KMS-11 (cell line): ENCODE measurements at regions not wholly inside any gene's neighbourhood (a gene's known extent, or its start where the extent isn't known, plus 50 kb on each side); places are given as distances from the start of the nearest gene placed in this dataset.

ENCODE experiments used
- H2AFZ ChIP-seq: fragments of 200-600 bp; sonication (generic); 2 replicates; pipeline ENCODE4 v1.6.1; 2016; ENCODE audit warnings: antibody characterized with exemption, mixed run types, low read depth
- H3K27ac ChIP-seq: fragments of 200-600 bp; sonication (generic); 2 replicates; pipeline ENCODE4 v1.6.1; 2016; ENCODE audit warnings: mild to moderate bottlenecking, mixed run types
- H3K27me3 ChIP-seq: fragments of 200-600 bp; sonication (generic); 2 replicates; pipeline ENCODE4 v1.6.1; 2017; ENCODE audit warnings: mild to moderate bottlenecking, low read depth, mixed run types, moderate library complexity; ENCODE audit not compliant: insufficient read depth
- H3K36me3 ChIP-seq: fragments of 200-600 bp; sonication (generic); 2 replicates; pipeline ENCODE4 v1.6.1; 2017; ENCODE audit warnings: mild to moderate bottlenecking, mixed run types; ENCODE audit not compliant: insufficient read depth
- H3K4me1 ChIP-seq: fragments of 200-600 bp; sonication (generic); 2 replicates; pipeline ENCODE4 v1.6.1; 2016; ENCODE audit warnings: mild to moderate bottlenecking, low read depth, mixed run types; ENCODE audit not compliant: poor library complexity, severe bottlenecking
- H3K4me2 ChIP-seq: fragments of 200-600 bp; sonication (generic); 2 replicates; pipeline ENCODE4 v1.7.0; 2016; ENCODE audit warnings: mild to moderate bottlenecking, mixed run types
- H3K4me3 ChIP-seq: fragments of 200-600 bp; sonication (generic); IDR thresholded peaks from 2 replicates; pipeline ENCODE4 v1.6.1; 2017; ENCODE audit warnings: low read depth, low read length, mixed read lengths; ENCODE audit not compliant: insufficient read depth
- H3K79me2 ChIP-seq: fragments of 200-600 bp; sonication (generic); 2 replicates; pipeline ENCODE4 v1.6.1; 2016; ENCODE audit warnings: low read depth, mixed run types; ENCODE audit not compliant: insufficient read depth
- H3K9ac ChIP-seq: fragments of 200-600 bp; sonication (generic); 2 replicates; pipeline ENCODE4 v1.6.1; 2016; ENCODE audit warnings: mild to moderate bottlenecking, mixed run types
- H4K20me1 ChIP-seq: fragments of 200-600 bp; sonication (generic); 2 replicates; pipeline ENCODE4 v1.6.1; 2016; ENCODE audit warnings: mild to moderate bottlenecking, mixed run types; ENCODE audit not compliant: insufficient read depth
- TF ChIP-seq, protein P1 (sequence below): fragments of 200-600 bp; sonication (generic); conservative IDR thresholded peaks from 2 replicates; pipeline ENCODE4 v1.6.1; 2017; ENCODE audit warnings: low read depth, mild to moderate bottlenecking, antibody characterized with exemption, low read length, moderate library complexity, mixed read lengths

DNA sequence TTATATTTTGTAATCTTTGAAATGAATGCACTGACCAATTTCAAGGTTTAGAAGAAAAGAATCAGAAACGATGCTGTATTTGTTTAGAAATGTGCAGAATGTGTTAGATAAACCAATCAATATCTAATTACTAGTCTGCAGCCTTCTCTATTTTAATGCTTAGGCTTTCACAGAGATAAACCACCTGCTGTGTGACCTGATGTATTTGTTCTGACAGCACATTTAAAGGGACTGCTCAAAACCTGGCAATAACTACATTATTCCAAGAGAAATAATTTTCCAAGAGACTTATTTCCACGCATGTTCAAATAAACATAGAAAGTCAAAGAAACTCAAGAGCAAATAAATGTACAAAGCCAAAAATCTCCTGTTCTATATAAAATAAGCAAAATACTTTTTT lies 641.6 kb upstream of the PCDH20 start:
- Histone ChIP-seq H3K4me1 (no peaks in the 10 kb centered on the region), H3K36me3 (no peaks in the 10 kb centered on the region), H2AFZ (no peak overlapping the region), H3K27ac (no peak overlapping the region), H3K4me2 (no peak overlapping the region), H3K79me2 (no peaks in the 10 kb centered on the region), H3K4me3 (no peak overlapping the region), H3K9ac (no peak overlapping the region), H3K27me3 (no peaks in the 10 kb centered on the region), H4K20me1 (no peaks in the 10 kb centered on the region)
- TF ChIP-seq, protein P1, sequence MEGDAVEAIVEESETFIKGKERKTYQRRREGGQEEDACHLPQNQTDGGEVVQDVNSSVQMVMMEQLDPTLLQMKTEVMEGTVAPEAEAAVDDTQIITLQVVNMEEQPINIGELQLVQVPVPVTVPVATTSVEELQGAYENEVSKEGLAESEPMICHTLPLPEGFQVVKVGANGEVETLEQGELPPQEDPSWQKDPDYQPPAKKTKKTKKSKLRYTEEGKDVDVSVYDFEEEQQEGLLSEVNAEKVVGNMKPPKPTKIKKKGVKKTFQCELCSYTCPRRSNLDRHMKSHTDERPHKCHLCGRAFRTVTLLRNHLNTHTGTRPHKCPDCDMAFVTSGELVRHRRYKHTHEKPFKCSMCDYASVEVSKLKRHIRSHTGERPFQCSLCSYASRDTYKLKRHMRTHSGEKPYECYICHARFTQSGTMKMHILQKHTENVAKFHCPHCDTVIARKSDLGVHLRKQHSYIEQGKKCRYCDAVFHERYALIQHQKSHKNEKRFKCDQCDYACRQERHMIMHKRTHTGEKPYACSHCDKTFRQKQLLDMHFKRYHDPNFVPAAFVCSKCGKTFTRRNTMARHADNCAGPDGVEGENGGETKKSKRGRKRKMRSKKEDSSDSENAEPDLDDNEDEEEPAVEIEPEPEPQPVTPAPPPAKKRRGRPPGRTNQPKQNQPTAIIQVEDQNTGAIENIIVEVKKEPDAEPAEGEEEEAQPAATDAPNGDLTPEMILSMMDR = no peak

DNA sequence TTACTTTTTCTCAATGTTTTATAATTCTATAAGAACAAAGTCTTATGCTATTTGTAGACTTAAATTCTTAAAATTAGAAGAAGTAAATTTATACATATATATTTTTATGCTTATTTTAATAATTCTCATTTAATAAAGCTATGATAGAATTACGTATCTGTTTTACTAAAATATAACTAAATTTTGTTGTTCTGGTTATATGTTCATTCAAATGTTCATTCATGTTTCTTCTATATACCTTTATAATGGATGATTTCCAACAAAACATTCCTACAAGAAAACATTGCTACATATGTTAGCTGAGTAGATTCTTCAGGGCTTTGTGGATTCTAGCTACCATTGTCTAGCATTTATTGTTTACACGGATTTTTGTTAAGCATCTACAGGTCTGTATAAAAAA lies 634.3 kb upstream of the PCDH20 start:
- H2AFZ ChIP-seq = no peak overlapping the region
- no peak overlapping the region for H3K4me3 ChIP-seq
- H3K4me1 ChIP-seq = no peaks in the 10 kb centered on the region
- H3K79me2 ChIP-seq = no peaks in the 10 kb centered on the region
- H4K20me1 ChIP-seq = no peaks in the 10 kb centered on the region
- no peaks in the 10 kb centered on the region for H3K36me3 ChIP-seq
- H3K27me3 ChIP-seq = no peaks in the 10 kb centered on the region
- no peak overlapping the region for H3K27ac ChIP-seq
- no peak overlapping the region for H3K9ac ChIP-seq
- TF ChIP-seq, protein P1 = no peak
- H3K4me2 ChIP-seq = no peak overlapping the region

DNA sequence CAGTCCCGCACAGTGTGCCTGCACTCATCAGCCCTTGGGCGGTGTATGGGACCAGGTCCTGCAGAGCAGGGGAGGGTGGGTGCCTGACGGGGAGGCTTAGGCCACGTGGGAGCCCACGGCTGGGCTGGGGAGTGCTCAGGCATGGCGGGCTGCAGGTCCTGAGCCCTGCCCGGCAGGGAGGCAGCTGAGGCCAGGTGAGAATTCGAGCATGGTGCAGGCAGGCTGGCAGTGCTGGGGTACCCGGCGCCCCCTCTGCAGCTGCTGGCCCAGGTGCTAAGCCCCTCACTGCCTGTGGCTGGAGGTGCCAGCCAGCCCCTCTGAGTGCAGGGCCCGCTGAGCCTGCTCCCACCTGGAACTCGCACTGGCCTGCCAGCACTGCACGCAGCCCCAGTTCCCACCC lies 630.9 kb upstream of the PCDH20 start:
- Histone ChIP-seq H3K9ac (no peak overlapping the region), H3K4me2 (no peak overlapping the region), H4K20me1 (no peaks in the 10 kb centered on the region), H3K79me2 (no peaks in the 10 kb centered on the region), H3K4me1 (no peaks in the 10 kb centered on the region), H3K36me3 (no peaks in the 10 kb centered on the region), H2AFZ (no peak overlapping the region), H3K27ac (no peak overlapping the region), H3K27me3 (no peaks in the 10 kb centered on the region), H3K4me3 (no peak overlapping the region)
- TF ChIP-seq, protein P1 = no peak

DNA sequence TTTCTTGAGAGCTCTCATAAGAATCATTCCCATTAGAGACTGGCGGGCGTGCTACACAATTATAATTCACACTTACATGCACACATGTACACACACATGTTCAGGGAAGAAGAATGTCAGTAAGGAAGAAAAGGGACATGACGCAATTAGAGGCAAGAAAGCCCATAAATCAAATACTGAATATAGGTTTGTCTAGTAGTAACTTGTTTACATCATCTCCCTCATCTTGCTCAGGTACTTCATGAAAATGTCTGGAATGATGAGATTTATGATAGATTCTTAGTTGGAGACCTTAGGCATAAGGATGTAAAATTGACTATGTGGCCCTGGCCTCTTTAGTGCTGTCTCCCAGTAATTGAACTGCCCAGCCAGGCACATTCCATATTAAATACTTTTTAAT lies 628.0 kb upstream of the PCDH20 start:
- Histone ChIP-seq H2AFZ (no peak overlapping the region), H3K27ac (no peak overlapping the region), H3K9ac (no peak overlapping the region), H3K4me3 (no peak overlapping the region), H3K79me2 (no peaks in the 10 kb centered on the region), H3K4me1 (no peaks in the 10 kb centered on the region), H4K20me1 (no peaks in the 10 kb centered on the region), H3K4me2 (no peak overlapping the region), H3K27me3 (no peaks in the 10 kb centered on the region), H3K36me3 (no peaks in the 10 kb centered on the region)
- TF ChIP-seq, protein P1 = no peak

DNA sequence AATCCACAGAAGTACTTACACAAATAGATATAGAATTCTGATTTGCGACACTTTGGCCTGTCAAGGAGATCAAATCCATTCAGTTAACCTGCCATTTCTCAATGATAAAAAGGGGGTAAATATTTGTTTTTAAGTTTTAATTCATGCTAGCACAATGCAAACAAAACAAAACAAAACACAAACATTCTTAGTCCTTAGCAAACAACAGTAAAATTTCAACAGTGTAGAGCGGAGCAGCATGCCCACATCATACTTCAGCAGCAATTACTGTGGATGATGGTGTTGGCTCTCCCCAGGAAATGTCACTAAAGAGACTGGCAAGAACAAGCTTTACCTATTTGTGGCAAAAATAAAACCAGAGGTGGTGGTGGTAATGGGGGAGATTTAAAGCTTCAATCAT lies 625.2 kb upstream of the PCDH20 start:
- H2AFZ ChIP-seq = no peak overlapping the region
- H4K20me1 ChIP-seq = no peaks in the 10 kb centered on the region
- H3K4me3 ChIP-seq = no peak overlapping the region
- peaks cover 8% of the 10 kb centered on the region for H3K4me1 ChIP-seq
- H3K36me3 ChIP-seq = no peaks in the 10 kb centered on the region
- TF ChIP-seq, protein P1 = no peak
- no peak overlapping the region for H3K9ac ChIP-seq
- H3K27me3 ChIP-seq = no peaks in the 10 kb centered on the region
- no peaks in the 10 kb centered on the region for H3K79me2 ChIP-seq
- H3K27ac ChIP-seq = no peak overlapping the region
- H3K4me2 ChIP-seq = no peak overlapping the region
